ENCODE measurements at regions not wholly inside any gene's neighbourhood (a gene's known extent, or its start where the extent isn't known, plus 50 kb on each side); places are given as distances from the start of the nearest gene placed in this dataset.

DNA sequence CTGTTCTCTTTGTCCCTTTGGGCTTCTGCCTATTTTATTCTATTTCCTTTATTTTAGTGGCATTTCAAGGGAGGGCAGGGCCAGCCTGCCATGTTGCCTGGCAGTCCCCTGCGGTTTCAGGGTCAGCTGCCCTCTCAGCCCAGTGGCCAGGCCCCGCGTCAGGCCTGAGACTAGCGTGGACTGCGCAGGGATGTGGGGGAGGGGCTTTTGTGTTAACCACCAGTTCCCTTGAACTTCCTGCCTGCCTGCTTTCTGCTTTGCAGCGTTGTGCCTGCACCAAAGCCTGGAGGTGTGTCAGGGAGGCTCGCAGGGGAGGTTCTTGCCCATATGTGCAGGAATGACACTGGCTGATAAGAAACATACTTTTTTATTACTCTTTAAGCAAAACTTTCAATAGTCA is 157.6 kb downstream of the SLC35B3 start:
- TF ChIP-seq, protein P1, sequence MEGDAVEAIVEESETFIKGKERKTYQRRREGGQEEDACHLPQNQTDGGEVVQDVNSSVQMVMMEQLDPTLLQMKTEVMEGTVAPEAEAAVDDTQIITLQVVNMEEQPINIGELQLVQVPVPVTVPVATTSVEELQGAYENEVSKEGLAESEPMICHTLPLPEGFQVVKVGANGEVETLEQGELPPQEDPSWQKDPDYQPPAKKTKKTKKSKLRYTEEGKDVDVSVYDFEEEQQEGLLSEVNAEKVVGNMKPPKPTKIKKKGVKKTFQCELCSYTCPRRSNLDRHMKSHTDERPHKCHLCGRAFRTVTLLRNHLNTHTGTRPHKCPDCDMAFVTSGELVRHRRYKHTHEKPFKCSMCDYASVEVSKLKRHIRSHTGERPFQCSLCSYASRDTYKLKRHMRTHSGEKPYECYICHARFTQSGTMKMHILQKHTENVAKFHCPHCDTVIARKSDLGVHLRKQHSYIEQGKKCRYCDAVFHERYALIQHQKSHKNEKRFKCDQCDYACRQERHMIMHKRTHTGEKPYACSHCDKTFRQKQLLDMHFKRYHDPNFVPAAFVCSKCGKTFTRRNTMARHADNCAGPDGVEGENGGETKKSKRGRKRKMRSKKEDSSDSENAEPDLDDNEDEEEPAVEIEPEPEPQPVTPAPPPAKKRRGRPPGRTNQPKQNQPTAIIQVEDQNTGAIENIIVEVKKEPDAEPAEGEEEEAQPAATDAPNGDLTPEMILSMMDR (IDR thresholded peaks at IDR 0.05), result no peak
- TF ChIP-seq EP300 (IDR thresholded peaks at IDR 0.05) (no peak), POLR2AphosphoS5 (IDR thresholded peaks at IDR 0.05) (no peak), POLR2A (IDR thresholded peaks at IDR 0.05) (no peak)
